Inflammatory macrophage treated with lipopolysaccharide for 1 hour (primary cell): ENCODE measurements at regions not wholly inside any gene's neighbourhood (a gene's known extent, or its start where the extent isn't known, plus 50 kb on each side); places are given as distances from the start of the nearest gene placed in this dataset.

Experiments used
- DNase-seq, 2 donors: peaks; one replicate each; pipeline ENCODE4 v3.0.0-alpha.2; 2020 to 2022

GRCh38 chr15:37720267-37720666, 214.2 kb upstream of the TMCO5A start:
- DNase-seq, result no peak

GRCh38 chr15:37731146-37731746, 203.2 kb upstream of the TMCO5A start:
- DNase-seq, result no peak

DNA sequence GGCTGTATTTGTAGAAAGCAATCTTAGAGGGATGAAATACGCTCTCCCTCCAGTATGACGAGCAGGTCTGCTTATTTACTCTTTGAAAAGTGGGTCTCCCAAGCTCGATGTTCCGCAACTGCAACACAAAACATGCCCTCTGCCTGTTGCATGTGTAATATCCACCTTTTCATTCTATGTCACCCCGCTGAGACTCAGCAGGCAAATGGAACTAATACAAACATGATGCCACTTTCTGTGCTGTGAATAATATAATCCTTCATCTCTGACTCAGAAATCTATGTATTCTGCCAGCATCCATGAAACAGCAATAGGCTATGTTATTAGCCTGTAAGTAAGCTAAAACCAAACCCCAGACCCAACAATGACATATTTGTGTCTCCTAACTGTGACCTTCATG, 200.8 kb upstream of the TMCO5A start:
- no peak for DNase-seq

- DNase-seq, result no peak
These were observed 193.8 kb upstream of the TMCO5A start for GRCh38 chr15:37740623-37741141.

GRCh38 chr15:37743826-37744225, 190.6 kb upstream of the TMCO5A start:
- DNase-seq, result no peak

- DNase-seq, result no peak
These were observed 189.9 kb upstream of the TMCO5A start for GRCh38 chr15:37744521-37744920.

- no peak for DNase-seq
These were observed 183.0 kb upstream of the TMCO5A start for GRCh38 chr15:37751401-37751800.

GRCh38 chr15:37756407-37756806, 178.0 kb upstream of the TMCO5A start:
- DNase-seq, result no peak

- no peak for DNase-seq
These were observed 176.0 kb upstream of the TMCO5A start for GRCh38 chr15:37758412-37758811.

DNA sequence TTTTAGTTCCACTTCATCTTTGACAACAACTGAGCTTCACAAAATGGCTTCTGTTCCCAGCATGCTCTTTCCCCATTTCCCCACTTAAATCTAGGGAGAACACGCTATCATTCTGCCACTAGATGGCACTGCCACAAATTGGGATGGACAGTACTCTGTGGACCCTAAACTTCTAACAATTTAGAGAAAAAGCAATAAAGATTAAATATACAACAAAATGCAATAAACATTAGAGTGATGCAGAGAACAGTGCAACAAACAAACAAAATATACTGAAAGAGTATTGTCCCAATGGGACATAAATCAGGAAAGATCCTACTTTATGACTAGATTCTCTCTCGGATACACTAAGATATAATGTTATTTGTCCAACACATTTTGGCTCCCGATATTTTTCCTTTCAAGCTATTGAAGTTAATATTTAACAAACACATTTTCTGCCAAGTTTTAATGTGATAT, 169.7 kb upstream of the TMCO5A start:
- peak in 1 of 2 donors; percentile 26 for DNase-seq

GRCh38 chr15:37765786-37766185, 168.7 kb upstream of the TMCO5A start:
- peak; percentile 41 to 44 for DNase-seq

GRCh38 chr15:37767841-37768455, 166.5 kb upstream of the TMCO5A start:
- no peak for DNase-seq

GRCh38 chr15:37771465-37771864, 163.0 kb upstream of the TMCO5A start:
- no peak for DNase-seq

DNA sequence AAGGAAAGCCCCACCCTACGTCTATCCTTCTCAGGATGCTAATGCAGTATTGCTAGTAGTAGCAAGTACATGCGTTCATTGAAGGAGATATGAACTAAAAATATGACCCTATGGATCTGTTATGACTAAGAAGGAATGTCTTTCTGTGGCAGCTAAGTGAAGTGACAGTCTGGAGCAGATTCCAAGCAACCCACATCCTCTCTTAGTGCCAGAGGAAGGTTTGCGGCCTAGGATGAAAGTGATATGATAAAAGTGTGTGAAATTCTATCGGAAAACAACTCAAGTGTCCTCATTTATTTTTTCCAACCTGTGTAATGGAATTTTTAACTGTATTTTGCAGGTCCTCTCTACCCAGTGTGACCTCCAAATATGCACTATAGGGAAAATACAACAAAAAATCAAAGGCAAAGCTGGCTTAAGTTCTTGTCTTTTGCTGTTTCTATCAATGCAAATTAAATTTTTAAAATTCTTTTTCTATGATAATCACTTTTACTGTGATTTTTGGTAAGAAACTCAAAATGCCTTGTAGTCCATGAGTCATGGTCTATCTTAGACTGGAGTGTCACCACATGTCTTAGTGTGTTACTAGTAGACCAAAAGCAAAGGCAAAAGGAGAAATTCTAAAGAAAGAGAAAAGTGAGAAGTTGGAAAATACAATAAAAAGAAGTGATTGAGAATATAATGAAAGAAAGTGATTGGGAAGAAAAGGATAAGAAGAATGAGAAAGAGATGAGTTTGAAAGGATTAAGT, 161.2 kb upstream of the TMCO5A start:
- DNase-seq, result no peak

DNA sequence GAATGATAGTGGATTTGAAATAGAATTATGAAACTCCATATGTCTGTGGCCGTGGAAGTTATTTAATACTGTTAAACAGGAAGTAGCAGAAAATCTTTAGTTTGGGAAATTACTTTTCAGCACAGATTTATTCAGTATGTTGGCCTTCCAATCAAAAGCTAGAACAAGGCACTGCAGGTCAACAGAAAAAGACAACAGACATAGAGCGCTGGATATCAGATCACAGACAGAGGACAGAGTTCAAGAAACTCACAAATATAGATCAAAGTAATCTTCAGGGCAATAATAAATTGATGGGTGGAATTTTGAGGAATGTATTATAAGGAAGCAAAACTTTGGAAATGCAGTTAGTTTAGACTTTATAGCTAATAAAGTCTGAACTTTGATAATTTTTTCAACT, 159.5 kb upstream of the TMCO5A start:
- no peak for DNase-seq

DNA sequence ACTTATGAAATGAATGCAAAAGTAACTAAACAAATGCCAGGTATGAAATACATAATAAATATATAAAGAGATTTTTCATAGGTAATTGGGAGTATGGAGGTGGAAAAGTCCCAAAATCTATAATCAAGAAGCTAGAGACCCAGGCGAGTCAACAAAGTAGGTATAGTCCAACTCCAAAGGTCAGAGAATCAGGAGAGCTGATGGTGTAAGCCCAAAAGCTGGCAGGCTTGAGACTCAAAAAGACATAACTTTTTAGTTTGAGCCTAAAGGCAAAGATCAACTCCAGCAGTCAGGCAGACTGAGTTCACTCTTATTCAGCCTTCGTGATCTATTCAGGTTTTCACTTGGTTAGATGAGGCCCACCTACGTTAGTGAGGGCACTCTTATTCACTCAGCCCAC, 157.4 kb upstream of the TMCO5A start:
- DNase-seq, result no peak

DNA sequence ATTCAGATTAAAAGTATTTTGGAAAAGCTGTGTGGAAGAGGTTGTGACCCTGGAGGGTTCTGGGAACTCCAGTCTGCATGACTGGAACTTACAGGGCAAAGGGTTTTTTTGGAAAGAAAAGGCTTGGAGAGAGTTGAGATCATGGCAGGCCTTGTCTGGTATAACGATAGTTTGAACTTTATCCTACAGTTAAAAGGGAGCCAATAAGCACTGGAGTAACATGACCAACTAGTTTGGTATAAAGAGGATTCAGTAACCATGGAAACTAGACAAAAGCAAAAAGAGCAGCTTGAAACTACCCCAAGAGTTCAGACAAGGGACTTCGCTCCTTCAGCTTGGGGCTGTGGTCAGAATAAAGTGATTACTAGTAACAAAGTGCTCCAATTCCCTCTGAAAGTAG, 151.2 kb upstream of the TMCO5A start:
- no peak for DNase-seq

DNA sequence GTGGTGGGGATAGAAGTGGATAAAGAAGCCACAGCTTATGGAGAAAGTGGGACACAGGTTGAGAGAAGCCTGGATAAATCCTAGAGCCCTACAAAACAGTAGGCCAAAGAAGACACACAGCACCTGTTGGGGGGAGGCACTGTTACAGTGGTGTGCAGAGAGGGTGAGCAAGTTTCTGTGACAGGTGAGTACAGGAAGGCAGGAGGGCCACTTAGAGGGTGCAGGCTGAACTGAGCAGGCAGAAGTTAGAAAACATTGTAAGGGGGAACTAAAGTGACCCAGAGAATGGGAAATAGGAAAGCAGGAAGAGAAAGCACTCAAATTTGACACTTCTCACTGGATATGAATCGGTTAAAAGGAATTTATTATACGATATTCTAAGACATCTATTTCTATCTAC, 146.1 kb upstream of the TMCO5A start:
- DNase-seq, result no peak

- DNase-seq, result no peak
These were observed 145.6 kb upstream of the TMCO5A start for GRCh38 chr15:37788767-37789396.

DNA sequence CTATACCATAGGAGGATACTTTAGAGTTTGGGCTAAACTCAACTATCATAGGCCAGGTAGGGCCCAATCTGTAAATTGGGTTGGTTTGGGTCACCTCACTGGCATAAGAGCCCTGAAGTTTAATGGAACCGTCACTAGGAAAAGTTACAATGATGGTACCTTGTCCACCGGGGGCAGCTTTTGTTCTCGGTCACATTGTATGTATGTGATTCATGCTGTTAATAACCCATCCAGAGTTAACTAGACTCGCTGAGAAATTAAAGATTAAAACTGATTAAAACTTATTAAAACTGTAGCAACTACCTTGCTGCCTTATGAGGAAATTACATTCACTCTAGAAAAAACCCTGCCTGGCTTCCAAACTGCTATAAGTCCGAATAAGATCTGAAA, 145.0 kb upstream of the TMCO5A start:
- DNase-seq, result no peak

- no peak for DNase-seq
These were observed 144.6 kb upstream of the TMCO5A start for GRCh38 chr15:37789881-37790280.

DNA sequence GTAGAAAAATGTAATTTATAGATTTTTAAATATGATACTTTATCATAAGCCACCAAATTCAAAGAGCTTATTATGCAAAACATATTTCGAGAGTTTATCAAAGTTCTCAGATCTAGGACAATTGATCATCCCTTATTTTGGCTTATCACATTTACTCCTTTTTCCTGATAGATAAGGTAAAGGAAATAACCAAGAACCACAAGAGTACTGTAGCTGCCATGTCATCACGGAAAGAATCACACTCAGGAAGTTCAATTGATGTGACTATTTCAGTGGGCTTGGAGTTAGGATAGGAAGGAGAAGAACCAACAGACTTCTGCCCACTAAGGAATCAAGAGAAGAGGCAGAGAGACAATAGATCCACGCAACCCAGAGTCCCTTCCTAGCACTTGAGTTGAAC, 142.7 kb upstream of the TMCO5A start:
- no peak for DNase-seq

GRCh38 chr15:37792351-37792750, 142.1 kb upstream of the TMCO5A start:
- DNase-seq, result no peak

- no peak for DNase-seq
These were observed 140.6 kb upstream of the TMCO5A start for GRCh38 chr15:37793851-37794250.
